Upper lobe of left lung (tissue), 6 donors: ENCODE measurements at regions not wholly inside any gene's neighbourhood (a gene's known extent, or its start where the extent isn't known, plus 50 kb on each side); places are given as distances from the start of the nearest gene placed in this dataset.

Experiments used
- ATAC-seq, 2 donors: fragments of 200-7000 bp; cut with Tn5 transposase; one replicate each; pipeline ENCODE4 v1.9.1; 2022; ENCODE audit warnings: mild to moderate bottlenecking in 2 of 2, moderate library complexity in 2 of 2; ENCODE audit not compliant: low FRiP score in 2 of 2
- DNase-seq, 2 donors: peaks; one replicate each; pipeline ENCODE4 v3.0.0-alpha.2; 2019 to 2020
- H3K27ac ChIP-seq, 4 donors: fragments of 200-600 bp; sonication (generic); one replicate each; pipeline ENCODE4 v1.5.1; 2016 to 2019
- H3K27me3 ChIP-seq, 4 donors: fragments of 200-600 bp; sonication (generic); one replicate each; pipeline ENCODE4 v1.5.1; 2017 to 2019
- H3K36me3 ChIP-seq, 4 donors: fragments of 200-600 bp; sonication (generic); one replicate each; pipeline ENCODE4 v1.5.1; 2016 to 2019
- H3K4me1 ChIP-seq, 4 donors: fragments of 200-600 bp; sonication (generic); one replicate each; pipeline ENCODE4 v1.5.1; 2018 to 2019
- H3K4me3 ChIP-seq, 4 donors: fragments of 200-600 bp; sonication (generic); one replicate each; pipeline ENCODE4 v1.5.1; 2017 to 2019; ENCODE audit warnings: mild to moderate bottlenecking in 2 of 4, moderate library complexity in 1 of 4
- H3K9me3 ChIP-seq, 4 donors: fragments of 200-600 bp; sonication (generic); one replicate each; pipeline ENCODE4 v1.5.1; 2018 to 2019
- EP300 ChIP-seq, 4 donors: sonication (generic); formaldehyde crosslinking; IDR thresholded peaks; one replicate each; pipeline ENCODE4 v1.5.1; 2017; ENCODE audit warnings: antibody characterized with exemption in 4 of 4, control low read depth in 2 of 4
- POLR2A ChIP-seq, 4 donors: fragments of 450-650 bp; IDR thresholded peaks; one replicate each; pipeline ENCODE4 v1.5.1; 2016 to 2017; ENCODE audit warnings: antibody characterized with exemption in 4 of 4, mild to moderate bottlenecking in 2 of 4
- POLR2AphosphoS5 ChIP-seq, 2 donors: sonication (generic); formaldehyde crosslinking; IDR thresholded peaks; one replicate each; pipeline ENCODE4 v1.5.1; 2017; ENCODE audit warnings: antibody characterized with exemption in 2 of 2
- WGBS, 2 donors: methylation state at CpG; one replicate each; pipeline ENCODE4 v1.1.5; 2017 to 2018; 5-methylcytosine and 5-hydroxymethylcytosine counted together
- TF ChIP-seq, protein P1 (sequence below), 6 experiments: fragments of 450-650 bp in 4 of 6; fragments of 200-600 bp in 2 of 6; sonication (generic) in 2 of 6; IDR thresholded peaks; one replicate each; pipeline ENCODE4 v1.5.1; 2016 to 2019; ENCODE audit warnings: antibody characterized with exemption in 6 of 6
- donor health status: DM: no; HTN: no; CAD: no; lungs with moderate emphysema.
- donor health status: DM: no; HTN: yes; CAD: no; lungs with severe emphysema.

DNA sequence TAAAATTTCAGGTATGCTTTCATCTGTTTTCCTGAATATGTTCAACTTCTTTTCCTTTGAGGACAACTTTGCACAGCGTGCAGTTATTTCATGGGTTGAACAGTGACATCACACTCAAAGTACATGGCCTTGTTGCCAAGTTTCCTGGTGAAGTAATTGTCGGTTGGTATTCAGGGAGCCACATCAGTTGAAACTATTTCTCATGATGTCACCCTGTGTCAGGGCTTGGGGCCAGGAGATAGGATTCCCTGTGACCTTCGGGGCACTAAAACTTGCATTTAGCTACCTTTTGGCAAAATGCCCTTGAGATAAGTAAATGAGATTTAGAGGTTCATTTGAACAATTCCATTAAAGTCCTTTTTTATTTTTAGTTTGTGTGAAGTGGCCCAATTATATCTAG lies 383.9 kb downstream of the SH3GL2 start:
- Histone ChIP-seq H3K27me3 (no peaks in the 10 kb centered on the region), H3K9me3 (no peaks in the 10 kb centered on the region), H3K36me3 (no peaks in the 10 kb centered on the region), H3K4me1 (no peaks in the 10 kb centered on the region), H3K27ac (no peak overlapping the region), H3K4me3 (no peak overlapping the region)
- DNase-seq, result no peak
- no peak for TF ChIP-seq POLR2A (IDR thresholded peaks at IDR 0.05)
- TF ChIP-seq POLR2AphosphoS5 (IDR thresholded peaks at IDR 0.05), result no peak
- TF ChIP-seq, protein P1, sequence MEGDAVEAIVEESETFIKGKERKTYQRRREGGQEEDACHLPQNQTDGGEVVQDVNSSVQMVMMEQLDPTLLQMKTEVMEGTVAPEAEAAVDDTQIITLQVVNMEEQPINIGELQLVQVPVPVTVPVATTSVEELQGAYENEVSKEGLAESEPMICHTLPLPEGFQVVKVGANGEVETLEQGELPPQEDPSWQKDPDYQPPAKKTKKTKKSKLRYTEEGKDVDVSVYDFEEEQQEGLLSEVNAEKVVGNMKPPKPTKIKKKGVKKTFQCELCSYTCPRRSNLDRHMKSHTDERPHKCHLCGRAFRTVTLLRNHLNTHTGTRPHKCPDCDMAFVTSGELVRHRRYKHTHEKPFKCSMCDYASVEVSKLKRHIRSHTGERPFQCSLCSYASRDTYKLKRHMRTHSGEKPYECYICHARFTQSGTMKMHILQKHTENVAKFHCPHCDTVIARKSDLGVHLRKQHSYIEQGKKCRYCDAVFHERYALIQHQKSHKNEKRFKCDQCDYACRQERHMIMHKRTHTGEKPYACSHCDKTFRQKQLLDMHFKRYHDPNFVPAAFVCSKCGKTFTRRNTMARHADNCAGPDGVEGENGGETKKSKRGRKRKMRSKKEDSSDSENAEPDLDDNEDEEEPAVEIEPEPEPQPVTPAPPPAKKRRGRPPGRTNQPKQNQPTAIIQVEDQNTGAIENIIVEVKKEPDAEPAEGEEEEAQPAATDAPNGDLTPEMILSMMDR (IDR thresholded peaks at IDR 0.05), result no peak
- no peak for TF ChIP-seq EP300 (IDR thresholded peaks at IDR 0.05)
- peak in 1 of 2 donors; percentile 86 for ATAC-seq
- 28 to 59% methylated on average over 3 of the region's 3 CpGs for WGBS, 2 donors

DNA sequence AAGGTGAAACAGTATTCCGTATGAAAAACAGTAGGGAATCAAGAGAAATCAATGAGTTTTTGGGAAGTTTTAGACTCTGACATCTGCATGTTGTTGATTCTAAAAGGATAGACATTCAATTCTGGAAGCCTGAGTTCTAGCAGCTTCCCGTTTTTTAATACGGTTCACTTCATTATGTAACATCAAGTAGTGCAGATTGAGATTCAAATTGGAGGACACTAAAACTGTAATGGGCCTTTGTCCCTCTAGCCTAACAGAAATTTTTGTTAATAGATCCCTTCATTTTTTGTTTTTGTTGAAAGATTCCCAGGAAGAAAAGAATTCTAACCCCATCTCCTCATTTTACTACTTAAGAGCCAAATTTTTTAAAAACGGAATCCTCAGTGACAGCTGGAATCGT lies 384.6 kb downstream of the SH3GL2 start:
- H3K4me3 ChIP-seq, result no peak overlapping the region
- ATAC-seq (no peak), DNase-seq (no peak)
- no peak for TF ChIP-seq POLR2AphosphoS5 (IDR thresholded peaks at IDR 0.05)
- no peak for TF ChIP-seq POLR2A (IDR thresholded peaks at IDR 0.05)
- TF ChIP-seq, protein P1 (IDR thresholded peaks at IDR 0.05), result no peak
- TF ChIP-seq EP300 (IDR thresholded peaks at IDR 0.05), result no peak
- H3K9me3 ChIP-seq, result no peaks in the 10 kb centered on the region
- no peaks in the 10 kb centered on the region for H3K36me3 ChIP-seq
- 64 to 75% methylated on average over 5 of the region's 5 CpGs for WGBS, 2 donors
- H3K27me3 ChIP-seq, result no peaks in the 10 kb centered on the region
- H3K27ac ChIP-seq, result no peak overlapping the region
- no peaks in the 10 kb centered on the region for H3K4me1 ChIP-seq

DNA sequence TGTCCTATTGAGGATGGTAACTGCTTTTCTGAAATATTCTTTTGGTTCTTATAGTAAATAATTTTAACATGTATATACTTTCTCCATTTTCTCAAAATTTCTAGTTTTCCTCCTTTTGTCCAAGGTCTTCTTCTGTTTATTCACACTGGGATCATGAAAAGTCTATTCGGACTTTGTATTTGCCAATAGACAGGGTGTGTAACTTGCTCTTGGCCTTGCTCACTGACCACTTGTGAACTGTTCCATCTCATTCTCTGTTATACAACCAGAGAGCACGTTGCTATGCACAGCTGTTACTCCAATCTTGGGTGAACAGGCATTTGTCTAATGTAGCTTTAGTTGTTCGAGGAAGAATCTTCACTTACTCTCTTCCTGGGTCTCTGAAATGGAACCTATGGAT lies 388.9 kb downstream of the SH3GL2 start:
- no peak overlapping the region for H3K4me3 ChIP-seq
- no peaks in the 10 kb centered on the region for H3K4me1 ChIP-seq
- no peak overlapping the region for H3K27ac ChIP-seq
- 34 to 63% methylated on average over 3 of the region's 3 CpGs for WGBS, 2 donors
- no peaks in the 10 kb centered on the region for H3K27me3 ChIP-seq
- no peak for DNase-seq
- no peaks in the 10 kb centered on the region for H3K36me3 ChIP-seq
- no peaks in the 10 kb centered on the region for H3K9me3 ChIP-seq
- ATAC-seq, result peak in 1 of 2 donors; percentile 58
- TF ChIP-seq EP300 (IDR thresholded peaks at IDR 0.05), result no peak
- TF ChIP-seq POLR2AphosphoS5 (IDR thresholded peaks at IDR 0.05), result no peak
- TF ChIP-seq POLR2A (IDR thresholded peaks at IDR 0.05), result no peak
- TF ChIP-seq, protein P1 (IDR thresholded peaks at IDR 0.05), result no peak

DNA sequence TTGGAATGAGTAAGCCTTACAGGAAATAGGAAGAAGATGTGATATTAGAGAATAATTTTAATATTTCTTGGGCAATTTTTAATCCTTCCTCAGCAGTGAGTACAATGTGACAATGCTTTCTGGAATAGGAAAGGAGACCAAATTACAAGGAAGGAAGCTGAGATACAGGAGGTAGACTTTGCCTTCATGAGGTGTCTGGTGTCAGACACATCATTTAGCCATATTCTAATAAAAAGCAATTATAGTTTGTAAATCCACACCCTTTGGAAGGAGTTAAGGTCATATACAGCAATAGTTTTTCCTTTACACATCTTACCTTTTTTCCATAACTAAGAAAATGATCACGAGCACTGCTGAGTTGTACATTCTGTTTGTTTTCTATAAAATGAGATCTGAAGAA lies 390.4 kb downstream of the SH3GL2 start:
- Histone ChIP-seq H3K27ac (no peak overlapping the region), H3K27me3 (no peaks in the 10 kb centered on the region), H3K4me1 (no peaks in the 10 kb centered on the region), H3K9me3 (no peaks in the 10 kb centered on the region), H3K36me3 (no peaks in the 10 kb centered on the region), H3K4me3 (no peak overlapping the region)
- WGBS, 2 donors, result 0 to 54% methylated on average over 1 of the region's 1 CpG
- TF ChIP-seq EP300 (IDR thresholded peaks at IDR 0.05) (no peak), POLR2A (IDR thresholded peaks at IDR 0.05) (no peak), POLR2AphosphoS5 (IDR thresholded peaks at IDR 0.05) (no peak)
- TF ChIP-seq, protein P1 (IDR thresholded peaks at IDR 0.05), result no peak
- DNase-seq (no peak), ATAC-seq (no peak)

DNA sequence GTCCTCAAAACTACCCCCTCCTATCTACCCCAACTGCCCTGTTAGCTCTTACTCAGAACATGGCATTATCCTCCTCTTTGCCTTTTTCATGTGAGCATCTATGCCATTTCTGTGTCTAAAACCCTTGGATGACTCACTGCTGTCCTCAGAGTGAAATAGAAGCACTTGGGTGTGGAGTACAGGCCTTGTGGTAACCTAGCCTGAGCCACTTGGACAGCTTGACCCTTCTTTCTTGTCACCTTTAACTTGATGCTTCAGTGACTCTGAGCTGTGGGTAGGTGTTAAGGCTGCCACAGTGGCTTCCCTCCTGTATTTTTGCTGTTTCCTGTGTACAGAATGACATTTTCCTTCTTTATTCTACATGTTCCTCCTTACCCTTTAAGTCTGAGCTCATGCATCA lies 391.4 kb downstream of the SH3GL2 start:
- TF ChIP-seq, protein P1 (IDR thresholded peaks at IDR 0.05), result no peak
- TF ChIP-seq POLR2A (IDR thresholded peaks at IDR 0.05), result no peak
- no peak for TF ChIP-seq EP300 (IDR thresholded peaks at IDR 0.05)
- no peak for TF ChIP-seq POLR2AphosphoS5 (IDR thresholded peaks at IDR 0.05)
- Histone ChIP-seq H3K27ac (no peak overlapping the region), H3K4me1 (no peaks in the 10 kb centered on the region), H3K4me3 (no peak overlapping the region), H3K27me3 (no peaks in the 10 kb centered on the region), H3K36me3 (no peaks in the 10 kb centered on the region), H3K9me3 (no peaks in the 10 kb centered on the region)
- DNase-seq (no peak), ATAC-seq (no peak)
